NCI-H748 (cell line): ENCODE measurements at regions not wholly inside any gene's neighbourhood (a gene's known extent, or its start where the extent isn't known, plus 50 kb on each side); places are given as distances from the start of the nearest gene placed in this dataset.

ENCODE experiments used
- DNase-seq: peaks from one replicate; lab custom pipeline; 2025; ENCODE audit not compliant: unreplicated experiment; lab: John Stamatoyannopoulos, UW

- DNase-seq = no peak
Measured at GRCh38 chr6:53974941-53975340, 136.3 kb upstream of the MLIP start.

- no peak for DNase-seq
Measured at GRCh38 chr6:53975941-53976615, 135.2 kb upstream of the MLIP start.

GRCh38 chr6:53977551-53977950 is 133.7 kb upstream of the MLIP start:
- no peak for DNase-seq

- DNase-seq = peak; percentile 51
Measured at GRCh38 chr6:53979468-53980067, 131.7 kb upstream of the MLIP start.

- no peak for DNase-seq
Measured at GRCh38 chr6:53982366-53983050, 128.7 kb upstream of the MLIP start.

- DNase-seq = no peak
Measured at GRCh38 chr6:53983301-53983700, 127.9 kb upstream of the MLIP start.

GRCh38 chr6:53984163-53984562 is 127.1 kb upstream of the MLIP start:
- DNase-seq = no peak

- DNase-seq = no peak
Measured at GRCh38 chr6:53984581-53984980, 126.7 kb upstream of the MLIP start.

- DNase-seq = no peak
Measured at GRCh38 chr6:53985366-53985765, 125.9 kb upstream of the MLIP start.

GRCh38 chr6:53986165-53986720 is 125.0 kb upstream of the MLIP start:
- DNase-seq = peak; percentile 61

- DNase-seq = peak; percentile 85
Measured at GRCh38 chr6:53986721-53987521, 124.3 kb upstream of the MLIP start.

GRCh38 chr6:53987522-53987888 is 123.7 kb upstream of the MLIP start:
- no peak for DNase-seq

- DNase-seq = peak; percentile 14
Measured at GRCh38 chr6:53989504-53989903, 121.7 kb upstream of the MLIP start.

- DNase-seq = no peak
Measured at GRCh38 chr6:53992522-53992921, 118.7 kb upstream of the MLIP start.

GRCh38 chr6:53994201-53994600 is 117.0 kb upstream of the MLIP start:
- no peak for DNase-seq

GRCh38 chr6:53995935-53996334 is 115.3 kb upstream of the MLIP start:
- no peak for DNase-seq

- DNase-seq = no peak
Measured at GRCh38 chr6:53998303-53998702, 112.9 kb upstream of the MLIP start.

- DNase-seq = no peak
Measured at GRCh38 chr6:53999088-53999755, 112.0 kb upstream of the MLIP start.

- no peak for DNase-seq
Measured at GRCh38 chr6:54002116-54002515, 109.1 kb upstream of the MLIP start.

GRCh38 chr6:54003316-54003715 is 107.9 kb upstream of the MLIP start:
- no peak for DNase-seq

- no peak for DNase-seq
Measured at GRCh38 chr6:54008589-54008988, 102.7 kb upstream of the MLIP start.
